ENCODE measurements at regions not wholly inside any gene's neighbourhood (a gene's known extent, or its start where the extent isn't known, plus 50 kb on each side); places are given as distances from the start of the nearest gene placed in this dataset.

DNA sequence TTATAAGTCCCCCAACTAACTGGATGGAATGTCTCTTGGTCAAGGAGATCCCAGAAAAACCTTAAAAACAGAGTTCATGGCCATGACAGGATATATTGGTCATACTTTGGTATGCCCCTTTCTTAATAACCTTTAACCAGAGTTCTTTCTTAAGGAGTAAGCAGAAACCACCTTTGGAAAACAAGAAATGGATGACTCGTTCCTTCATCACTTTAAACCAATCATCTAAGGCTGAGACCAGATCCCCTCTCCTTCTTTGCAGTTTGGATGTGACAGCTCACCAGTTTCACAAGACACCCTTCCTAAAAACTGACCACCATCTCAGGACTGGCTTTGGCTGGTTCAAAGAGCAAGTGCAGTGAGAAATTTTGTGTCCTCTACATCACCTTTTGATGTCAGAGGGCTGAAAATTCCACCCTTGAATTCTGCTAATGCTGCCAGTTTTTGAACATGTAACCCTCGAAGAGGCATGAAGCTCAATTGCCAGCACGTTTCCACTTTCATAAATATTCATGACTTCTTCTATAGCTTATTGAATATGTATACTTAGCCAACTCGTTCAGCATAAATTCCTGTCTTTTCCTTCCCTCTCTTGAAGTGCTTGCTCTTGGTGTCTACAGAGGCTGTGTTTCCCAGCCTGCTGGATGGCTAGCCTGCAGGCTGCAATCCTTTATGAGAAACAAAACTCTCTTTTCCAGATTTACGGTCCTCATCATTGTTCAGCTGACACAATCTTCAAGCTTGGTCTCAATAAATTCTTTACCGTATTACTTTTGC is 1323.5 kb upstream of the TMEFF2 start:
- no peaks in the 10 kb centered on the region for H3K9me3 ChIP-seq (ENCODE audit: control insufficient read depth in 2 of 3, insufficient read depth in 1 of 3, low read length in 3 of 3)
- no peak for TF ChIP-seq CTCF (IDR thresholded peaks at IDR 0.05; ENCODE audit: borderline replicate concordance, extremely low read depth, insufficient read depth)
- FAIRE-seq (no peak), DNase-seq (no peak)
- intact Hi-C loops (cut with DNase I), result no loop called here
- no peak overlapping the region for H3K9ac ChIP-seq (ENCODE audit: low read length in 3 of 3)
- no peaks in the 10 kb centered on the region for H3K4me1 ChIP-seq (ENCODE audit: control insufficient read depth in 2 of 3, insufficient read depth in 2 of 3, low read depth in 1 of 3, low read length in 3 of 3)
- no peak overlapping the region for H3K27ac ChIP-seq (ENCODE audit: low read depth in 2 of 2, low read length in 2 of 2)
- no peaks in the 10 kb centered on the region for H3K27me3 ChIP-seq (ENCODE audit: control insufficient read depth, insufficient read depth, low read length)
- H3K4me3 ChIP-seq (ENCODE audit: low read length in 3 of 3), result no peak overlapping the region
- H3K36me3 ChIP-seq (ENCODE audit: control insufficient read depth in 2 of 3, insufficient read depth in 3 of 3, low read length in 3 of 3), result no peaks in the 10 kb centered on the region

DNA sequence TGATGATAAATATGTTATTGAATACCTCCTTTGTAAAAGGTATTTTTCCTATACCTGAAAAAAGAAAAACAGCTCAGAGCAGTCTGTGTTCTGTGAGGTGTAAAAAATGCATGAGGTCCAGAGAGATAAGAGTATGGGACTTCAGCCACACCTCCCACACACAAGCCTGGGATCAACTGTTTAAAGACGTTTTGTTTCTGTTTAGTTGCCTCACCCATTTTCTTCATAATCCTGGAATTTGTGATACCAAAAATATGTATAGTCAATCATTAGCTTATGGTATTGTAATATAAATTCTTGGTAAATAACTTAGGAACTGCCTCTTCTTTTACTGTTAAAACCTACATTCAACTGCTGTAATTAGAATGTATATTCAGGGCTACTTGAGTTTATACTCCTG is 1322.9 kb upstream of the TMEFF2 start:
- FAIRE-seq (no peak), DNase-seq (no peak)
- H3K27me3 ChIP-seq (ENCODE audit: control insufficient read depth, insufficient read depth, low read length), result no peaks in the 10 kb centered on the region
- intact Hi-C loops (cut with DNase I), result no loop called here
- H3K27ac ChIP-seq (ENCODE audit: low read depth in 2 of 2, low read length in 2 of 2), result no peak overlapping the region
- H3K4me3 ChIP-seq (ENCODE audit: low read length in 3 of 3), result no peak overlapping the region
- no peaks in the 10 kb centered on the region for H3K36me3 ChIP-seq (ENCODE audit: control insufficient read depth in 2 of 3, insufficient read depth in 3 of 3, low read length in 3 of 3)
- H3K9ac ChIP-seq (ENCODE audit: low read length in 3 of 3), result no peak overlapping the region
- no peaks in the 10 kb centered on the region for H3K9me3 ChIP-seq (ENCODE audit: control insufficient read depth in 2 of 3, insufficient read depth in 1 of 3, low read length in 3 of 3)
- no peaks in the 10 kb centered on the region for H3K4me1 ChIP-seq (ENCODE audit: control insufficient read depth in 2 of 3, insufficient read depth in 2 of 3, low read depth in 1 of 3, low read length in 3 of 3)
- no peak for TF ChIP-seq CTCF (IDR thresholded peaks at IDR 0.05; ENCODE audit: borderline replicate concordance, extremely low read depth, insufficient read depth)

GRCh38 chr2:193506035-193506434 is 1311.3 kb upstream of the TMEFF2 start:
- intact Hi-C loops (cut with DNase I), result no loop called here
- DNase-seq (peak in 1 of 5 donors; percentile 55), FAIRE-seq (no peak)
- H3K27me3 ChIP-seq (ENCODE audit: control insufficient read depth, insufficient read depth, low read length), result no peaks in the 10 kb centered on the region
- H3K9ac ChIP-seq (ENCODE audit: low read length in 3 of 3), result no peak overlapping the region
- no peaks in the 10 kb centered on the region for H3K4me1 ChIP-seq (ENCODE audit: control insufficient read depth in 2 of 3, insufficient read depth in 2 of 3, low read depth in 1 of 3, low read length in 3 of 3)
- no peak for TF ChIP-seq CTCF (IDR thresholded peaks at IDR 0.05; ENCODE audit: borderline replicate concordance, extremely low read depth, insufficient read depth)
- no peak overlapping the region for H3K27ac ChIP-seq (ENCODE audit: low read depth in 2 of 2, low read length in 2 of 2)
- no peaks in the 10 kb centered on the region for H3K9me3 ChIP-seq (ENCODE audit: control insufficient read depth in 2 of 3, insufficient read depth in 1 of 3, low read length in 3 of 3)
- no peak overlapping the region for H3K4me3 ChIP-seq (ENCODE audit: low read length in 3 of 3)
- H3K36me3 ChIP-seq (ENCODE audit: control insufficient read depth in 2 of 3, insufficient read depth in 3 of 3, low read length in 3 of 3), result no peaks in the 10 kb centered on the region

- Histone ChIP-seq H3K36me3 (ENCODE audit: control insufficient read depth in 2 of 3, insufficient read depth in 3 of 3, low read length in 3 of 3) (no peaks in the 10 kb centered on the region), H3K27ac (ENCODE audit: low read depth in 2 of 2, low read length in 2 of 2) (no peak overlapping the region), H3K4me3 (ENCODE audit: low read length in 3 of 3) (no peak overlapping the region), H3K27me3 (ENCODE audit: control insufficient read depth, insufficient read depth, low read length) (no peaks in the 10 kb centered on the region), H3K4me1 (ENCODE audit: control insufficient read depth in 2 of 3, insufficient read depth in 2 of 3, low read depth in 1 of 3, low read length in 3 of 3) (no peaks in the 10 kb centered on the region), H3K9me3 (ENCODE audit: control insufficient read depth in 2 of 3, insufficient read depth in 1 of 3, low read length in 3 of 3) (no peaks in the 10 kb centered on the region), H3K9ac (ENCODE audit: low read length in 3 of 3) (no peak overlapping the region)
- intact Hi-C loops (cut with DNase I), result no loop called here
- FAIRE-seq, result no peak
- TF ChIP-seq CTCF (IDR thresholded peaks at IDR 0.05; ENCODE audit: borderline replicate concordance, extremely low read depth, insufficient read depth), result no peak
- DNase-seq, result no peak
These were observed 1310.9 kb upstream of the TMEFF2 start for GRCh38 chr2:193505620-193506019.
